B cell (primary cell): ENCODE measurements at regions not wholly inside any gene's neighbourhood (a gene's known extent, or its start where the extent isn't known, plus 50 kb on each side); places are given as distances from the start of the nearest gene placed in this dataset.

Experiments used
- ATAC-seq: fragments of 200-7000 bp; cut with Tn5 transposase; one replicate; pipeline ENCODE4 v1.10.0; 2021; ENCODE audit warnings: low read depth, mild to moderate bottlenecking, moderate number of reproducible peaks, moderate library complexity
- CTCF ChIA-PET: fragments of 350-600 bp; sonication (Branson Sonifier 250); formaldehyde crosslinking; loops from one replicate; lab custom pipeline; 2021; ENCODE audit warnings: antibody characterized with exemption, inconsistent platforms; lab: Charles Lee
- POLR2A ChIA-PET: fragments of 350-600 bp; sonication (Branson Sonifier 250); formaldehyde crosslinking; loops from one replicate; lab custom pipeline; 2021; ENCODE audit warnings: antibody characterized with exemption; lab: Charles Lee
- DNase-seq: peaks from one replicate; pipeline ENCODE4 v3.0.0; 2013
- H2AFZ ChIP-seq: 2 replicates; pipeline ENCODE4 v1.6.1; 2012; ENCODE audit warnings: mild to moderate bottlenecking, low read depth, low read length; ENCODE audit not compliant: insufficient read depth, poor library complexity, severe bottlenecking
- H3K27ac ChIP-seq, 2 donors: 1 replicate in 1 of 2; 2 replicates in 1 of 2; pipeline ENCODE4 v1.5.1; 2012 to 2013; ENCODE audit warnings: low read length in 2 of 2, mild to moderate bottlenecking in 2 of 2, moderate library complexity in 1 of 2
- H3K27me3 ChIP-seq, 4 experiments: fragments of 200-600 bp in 1 of 4; sonication (generic) in 1 of 4; replicated peaks in 1 of 4; 1 replicate in 2 of 4; 2 replicates in 2 of 4; pipeline versions ENCODE4 v1.6.1 to v1.7.0; 2013 to 2016; ENCODE audit warnings: low read length in 3 of 4, mild to moderate bottlenecking in 2 of 4, mixed read lengths in 1 of 4, moderate library complexity in 1 of 4; ENCODE audit not compliant: insufficient read depth in 4 of 4, control insufficient read depth in 3 of 4; ENCODE audit errors: control extremely low read depth in 1 of 4
- H3K36me3 ChIP-seq, 2 experiments: replicated peaks in 1 of 2; 1 replicate in 1 of 2; 2 replicates in 1 of 2; pipeline versions ENCODE4 v1.6.1 to v1.7.1; 2013; ENCODE audit warnings: low read length in 1 of 2; ENCODE audit not compliant: insufficient read depth in 2 of 2, control insufficient read depth in 1 of 2; ENCODE audit errors: control extremely low read depth in 1 of 2, extremely low read depth in 1 of 2
- H3K4me1 ChIP-seq, 2 donors: fragments of 200-600 bp in 1 of 2; sonication (generic) in 1 of 2; 1 replicate in 1 of 2; 2 replicates in 1 of 2; pipeline versions ENCODE4 v1.5.1 to v1.6.1; 2013 to 2017; ENCODE audit warnings: low read length in 2 of 2; ENCODE audit not compliant: control insufficient read depth in 2 of 2, insufficient read depth in 2 of 2
- H3K4me2 ChIP-seq: replicated peaks from 2 replicates; pipeline ENCODE3; 2012; ENCODE audit warnings: mild to moderate bottlenecking, low read depth, low read length; ENCODE audit not compliant: poor library complexity, severe bottlenecking
- H3K4me3 ChIP-seq, 5 experiments: fragments of 200-600 bp in 1 of 5; sonication (generic) in 1 of 5; 1 replicate in 3 of 5; 2 replicates in 2 of 5; pipeline versions ENCODE4 v1.5.1 to v1.7.0; 2011 to 2016; ENCODE audit warnings: low read length in 4 of 5, mild to moderate bottlenecking in 4 of 5, low read depth in 2 of 5, control low read depth in 1 of 5, moderate library complexity in 1 of 5; ENCODE audit not compliant: insufficient read depth in 1 of 5; ENCODE audit errors: control extremely low read depth in 1 of 5, extremely low read depth in 1 of 5
- H3K79me2 ChIP-seq: fragments of 200-600 bp; sonication (generic); one replicate; pipeline ENCODE4 v1.6.0; 2016; ENCODE audit warnings: low read length; ENCODE audit not compliant: control insufficient read depth, insufficient read depth
- H3K9ac ChIP-seq: fragments of 200-600 bp; sonication (generic); 2 replicates; pipeline ENCODE4 v1.6.1; 2017; ENCODE audit warnings: mild to moderate bottlenecking, low read length, moderate library complexity
- H3K9me3 ChIP-seq, 3 donors: one replicate each; pipeline versions ENCODE4 v1.6.1 to v1.7.1; 2013; ENCODE audit warnings: low read length in 2 of 3; ENCODE audit not compliant: control insufficient read depth in 2 of 3, insufficient read depth in 1 of 3; ENCODE audit errors: control extremely low read depth in 1 of 3
- H4K20me1 ChIP-seq: 2 replicates; pipeline ENCODE4 v1.6.0; 2012; ENCODE audit warnings: mild to moderate bottlenecking, low read length; ENCODE audit not compliant: insufficient read depth, control insufficient read depth, poor library complexity, severe bottlenecking
- H3K27ac Mint-ChIP-seq: one replicate; pipeline ENCODE4 v1.8.0; 2021; ENCODE audit warnings: mixed read lengths
- H3K27me3 Mint-ChIP-seq: one replicate; pipeline ENCODE4 v1.8.0; 2021; ENCODE audit warnings: mixed read lengths
- H3K4me1 Mint-ChIP-seq: one replicate; pipeline ENCODE4 v1.8.0; 2021; ENCODE audit warnings: mixed read lengths
- H3K4me3 Mint-ChIP-seq: one replicate; pipeline ENCODE4 v1.8.0; 2021; ENCODE audit warnings: mixed read lengths
- H3K9me3 Mint-ChIP-seq: one replicate; pipeline ENCODE4 v1.8.0; 2022; ENCODE audit warnings: mixed read lengths; ENCODE audit not compliant: insufficient read depth
- EZH2 ChIP-seq: IDR thresholded peaks from 2 replicates; pipeline ENCODE4 v1.6.1; 2012; ENCODE audit warnings: borderline replicate concordance, low read depth, mild to moderate bottlenecking, moderate library complexity, low read length; ENCODE audit not compliant: insufficient read depth, poor library complexity, severe bottlenecking
- WGBS: methylation state at CpG from one replicate; pipeline ENCODE4 v1.1.5; 2013; ENCODE audit warnings: missing lambda C conversion rate; ENCODE audit not compliant: insufficient coverage; 5-methylcytosine and 5-hydroxymethylcytosine counted together
- intact Hi-C: fragments of 100-400 bp; cut with micrococcal nuclease; formaldehyde crosslinking; loops from one replicate; pipeline ENCODE4 v1.10.0; 2022
- TF ChIP-seq, protein P1 (sequence below): fragments of 200-600 bp; IDR thresholded peaks from one replicate; pipeline ENCODE4 v1.8.0; 2022; ENCODE audit warnings: antibody characterized with exemption, mild to moderate bottlenecking

DNA sequence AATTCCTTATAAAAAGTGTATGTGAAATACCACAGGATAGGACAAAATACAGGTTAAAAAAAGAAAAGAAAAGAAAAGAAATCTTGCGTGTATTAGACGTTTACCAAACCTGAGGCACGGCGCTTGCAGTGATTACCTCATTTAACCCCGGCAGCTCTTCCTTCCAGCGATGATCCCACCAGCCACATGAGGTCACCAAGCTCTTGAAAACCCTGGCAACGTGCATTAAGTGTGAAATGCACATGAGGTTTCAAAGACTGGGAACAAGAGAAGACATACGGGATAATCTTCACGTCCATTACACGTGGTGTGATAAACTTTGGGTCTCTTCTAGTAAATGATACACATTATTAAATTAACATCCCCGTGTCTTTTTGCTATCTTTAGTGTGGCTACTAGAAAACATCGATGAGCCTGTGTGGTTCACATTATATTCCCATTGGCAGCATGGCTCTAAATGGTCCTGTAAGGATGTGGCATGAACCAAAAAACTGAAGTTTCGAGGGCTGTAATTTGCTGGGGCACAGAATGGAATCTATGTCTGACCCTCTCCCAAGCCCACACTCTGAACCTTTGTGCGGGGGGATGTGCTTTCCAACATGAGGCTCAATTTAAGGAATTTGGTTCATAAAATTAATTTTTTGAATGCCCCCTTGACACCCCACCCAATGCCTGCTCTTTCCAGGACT lies 59.2 kb upstream of the THBS2 start:
- Histone ChIP-seq H3K36me3 (no peaks in the 10 kb centered on the region), H3K79me2 (no peaks in the 10 kb centered on the region), H2AFZ (no peak overlapping the region), H3K27me3 (no peaks in the 10 kb centered on the region), H3K27ac (no peak overlapping the region), H4K20me1 (no peaks in the 10 kb centered on the region), H3K9ac (no peak overlapping the region), H3K4me1 (no peaks in the 10 kb centered on the region), H3K9me3 (peaks cover 0 to 4% (median 0%) of the 10 kb centered on the region in 3 donors), H3K4me3 (no peak overlapping the region), H3K4me2 (no peak overlapping the region)
- no peaks in the 10 kb centered on the region for H3K4me1 Mint-ChIP-seq
- TF ChIP-seq EZH2, result no peak
- TF ChIP-seq, protein P1, sequence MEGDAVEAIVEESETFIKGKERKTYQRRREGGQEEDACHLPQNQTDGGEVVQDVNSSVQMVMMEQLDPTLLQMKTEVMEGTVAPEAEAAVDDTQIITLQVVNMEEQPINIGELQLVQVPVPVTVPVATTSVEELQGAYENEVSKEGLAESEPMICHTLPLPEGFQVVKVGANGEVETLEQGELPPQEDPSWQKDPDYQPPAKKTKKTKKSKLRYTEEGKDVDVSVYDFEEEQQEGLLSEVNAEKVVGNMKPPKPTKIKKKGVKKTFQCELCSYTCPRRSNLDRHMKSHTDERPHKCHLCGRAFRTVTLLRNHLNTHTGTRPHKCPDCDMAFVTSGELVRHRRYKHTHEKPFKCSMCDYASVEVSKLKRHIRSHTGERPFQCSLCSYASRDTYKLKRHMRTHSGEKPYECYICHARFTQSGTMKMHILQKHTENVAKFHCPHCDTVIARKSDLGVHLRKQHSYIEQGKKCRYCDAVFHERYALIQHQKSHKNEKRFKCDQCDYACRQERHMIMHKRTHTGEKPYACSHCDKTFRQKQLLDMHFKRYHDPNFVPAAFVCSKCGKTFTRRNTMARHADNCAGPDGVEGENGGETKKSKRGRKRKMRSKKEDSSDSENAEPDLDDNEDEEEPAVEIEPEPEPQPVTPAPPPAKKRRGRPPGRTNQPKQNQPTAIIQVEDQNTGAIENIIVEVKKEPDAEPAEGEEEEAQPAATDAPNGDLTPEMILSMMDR, result no peak
- H3K4me3 Mint-ChIP-seq, result no peak overlapping the region
- WGBS, result 96% methylated on average over 9 of the region's 14 CpGs
- POLR2A ChIA-PET, result no interaction called here
- H3K27me3 Mint-ChIP-seq, result no peaks in the 10 kb centered on the region
- no peaks in the 10 kb centered on the region for H3K9me3 Mint-ChIP-seq
- intact Hi-C loops, result no loop called here
- CTCF ChIA-PET, result no interaction called here
- DNase-seq (no peak), ATAC-seq (no peak)
- no peak overlapping the region for H3K27ac Mint-ChIP-seq

DNA sequence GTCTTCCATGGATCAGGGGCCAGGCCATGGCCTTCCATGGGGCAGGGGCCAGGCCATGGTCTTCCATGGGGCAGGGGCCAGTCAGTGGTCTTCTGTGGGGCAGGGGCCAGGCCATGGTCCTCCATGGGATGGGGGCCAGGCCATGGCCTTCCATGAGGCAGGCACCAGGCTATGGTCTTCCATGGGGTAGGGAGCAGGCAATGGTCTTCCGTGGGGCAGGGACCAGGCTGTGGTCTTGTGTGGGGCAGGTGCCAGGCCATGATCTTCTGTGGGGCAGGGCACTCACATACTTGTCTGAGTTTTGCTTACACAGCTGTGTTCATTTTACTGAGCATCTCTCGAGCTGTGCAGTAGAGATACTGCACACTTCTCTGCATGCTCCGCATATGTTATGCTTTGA lies 57.3 kb upstream of the THBS2 start:
- H3K79me2 ChIP-seq, result no peaks in the 10 kb centered on the region
- WGBS, result 85% methylated on average over 2 of the region's 3 CpGs
- no peak overlapping the region for H3K4me3 Mint-ChIP-seq
- CTCF ChIA-PET, result no interaction called here
- POLR2A ChIA-PET, result no interaction called here
- H3K4me2 ChIP-seq, result no peak overlapping the region
- DNase-seq, result no peak
- intact Hi-C loops, result no loop called here
- no peaks in the 10 kb centered on the region for H3K4me1 ChIP-seq
- H3K9me3 Mint-ChIP-seq, result no peaks in the 10 kb centered on the region
- H3K27ac Mint-ChIP-seq, result no peak overlapping the region
- no peaks in the 10 kb centered on the region for H4K20me1 ChIP-seq
- no peak overlapping the region for H3K9ac ChIP-seq
- no peak overlapping the region for H2AFZ ChIP-seq
- no peaks in the 10 kb centered on the region for H3K4me1 Mint-ChIP-seq
- ATAC-seq, result no peak
- H3K9me3 ChIP-seq, result peaks cover 0 to 4% (median 0%) of the 10 kb centered on the region in 3 donors
- TF ChIP-seq, protein P1, result no peak
- no peak for TF ChIP-seq EZH2
- H3K27me3 ChIP-seq, result no peaks in the 10 kb centered on the region
- H3K4me3 ChIP-seq, result no peak overlapping the region
- no peaks in the 10 kb centered on the region for H3K27me3 Mint-ChIP-seq
- H3K27ac ChIP-seq, result no peak overlapping the region
- no peaks in the 10 kb centered on the region for H3K36me3 ChIP-seq
